WI38 (cell line): ENCODE measurements at regions not wholly inside any gene's neighbourhood (a gene's known extent, or its start where the extent isn't known, plus 50 kb on each side); places are given as distances from the start of the nearest gene placed in this dataset.

ENCODE experiments used
- H3K4me3 ChIP-seq: 2 replicates; pipeline ENCODE4 v1.5.1; 2011; ENCODE audit warnings: low read depth, mild to moderate bottlenecking, control low read depth, low read length
- CTCF ChIP-seq: IDR thresholded peaks from 2 replicates; pipeline ENCODE4 v1.5.1; 2012; ENCODE audit warnings: low read depth, mild to moderate bottlenecking, control low read depth, low read length

DNA sequence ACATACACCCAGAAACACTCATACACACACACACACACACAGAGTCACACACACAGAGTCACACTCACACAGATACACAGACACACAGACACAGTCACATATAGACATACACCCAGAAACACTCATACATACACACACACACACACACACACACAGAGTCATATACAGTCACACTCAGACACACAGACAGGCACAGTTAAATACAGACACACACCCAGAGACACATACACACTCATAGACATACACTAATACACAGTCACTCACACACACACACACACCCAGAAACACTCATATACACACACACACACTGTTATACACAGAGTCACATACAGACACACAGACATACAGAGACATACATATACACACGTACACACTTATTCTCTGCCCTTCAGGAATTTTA lies 250.9 kb downstream of the QKI start:
- TF ChIP-seq CTCF = no peak
- no peak overlapping the region for H3K4me3 ChIP-seq

DNA sequence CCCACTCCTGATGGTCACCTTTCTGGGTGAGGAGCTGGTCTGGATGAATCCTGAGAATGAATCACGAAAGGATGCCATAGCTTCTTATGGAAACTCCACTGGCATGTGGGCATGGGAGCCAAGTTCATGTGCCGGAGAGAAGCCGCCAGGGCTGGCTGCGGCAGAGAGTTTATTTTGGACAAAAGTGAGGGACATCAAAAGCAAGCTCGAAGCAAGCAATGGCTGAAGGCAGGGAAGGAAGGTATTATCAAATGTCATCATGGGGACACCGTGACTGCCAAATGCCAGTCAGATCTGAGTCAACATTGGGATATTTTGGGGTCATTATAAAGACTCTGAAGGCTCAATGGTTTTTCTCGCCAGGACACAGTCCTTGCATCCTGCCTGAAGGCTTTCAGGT lies 249.1 kb downstream of the QKI start:
- TF ChIP-seq CTCF = no peak
- no peak overlapping the region for H3K4me3 ChIP-seq

GRCh38 chr6:163662604-163663225 lies 248.2 kb downstream of the QKI start:
- no peak overlapping the region for H3K4me3 ChIP-seq
- no peak for TF ChIP-seq CTCF

- H3K4me3 ChIP-seq = no peak overlapping the region
- no peak for TF ChIP-seq CTCF
Observed at GRCh38 chr6:163661272-163661671, 246.8 kb downstream of the QKI start.

- TF ChIP-seq CTCF = no peak
- H3K4me3 ChIP-seq = no peak overlapping the region
Observed at GRCh38 chr6:163659803-163660202, 245.3 kb downstream of the QKI start.

- TF ChIP-seq CTCF = no peak
- H3K4me3 ChIP-seq = no peak overlapping the region
Observed at GRCh38 chr6:163655217-163656121, 241.0 kb downstream of the QKI start.
